ENCODE measurements at regions not wholly inside any gene's neighbourhood (a gene's known extent, or its start where the extent isn't known, plus 50 kb on each side); places are given as distances from the start of the nearest gene placed in this dataset.

DNA sequence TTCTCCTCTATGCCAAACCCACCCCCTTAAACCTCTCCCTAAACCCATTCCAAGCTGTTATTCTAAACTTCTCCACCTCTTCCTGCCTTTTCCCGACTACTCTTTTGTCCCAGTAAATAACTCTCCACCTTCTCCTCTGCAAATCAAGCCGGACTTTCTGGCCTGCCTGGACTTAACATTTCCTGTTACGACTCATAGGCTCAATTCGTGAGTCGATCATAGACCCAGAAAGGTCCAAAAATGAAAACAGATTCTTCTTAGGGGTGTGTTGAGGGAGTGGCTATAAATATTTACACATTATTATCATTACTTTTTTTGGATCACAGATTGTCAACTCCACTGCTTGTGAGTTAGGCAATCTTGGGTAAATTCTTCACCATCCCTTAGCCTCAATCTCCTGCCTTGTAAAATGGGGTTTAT, 59.0 kb upstream of the HABP2 start:
- no peaks in the 10 kb centered on the region for H3K9me3 ChIP-seq (ENCODE audit: low read depth)
- TF ChIP-seq, protein P1, sequence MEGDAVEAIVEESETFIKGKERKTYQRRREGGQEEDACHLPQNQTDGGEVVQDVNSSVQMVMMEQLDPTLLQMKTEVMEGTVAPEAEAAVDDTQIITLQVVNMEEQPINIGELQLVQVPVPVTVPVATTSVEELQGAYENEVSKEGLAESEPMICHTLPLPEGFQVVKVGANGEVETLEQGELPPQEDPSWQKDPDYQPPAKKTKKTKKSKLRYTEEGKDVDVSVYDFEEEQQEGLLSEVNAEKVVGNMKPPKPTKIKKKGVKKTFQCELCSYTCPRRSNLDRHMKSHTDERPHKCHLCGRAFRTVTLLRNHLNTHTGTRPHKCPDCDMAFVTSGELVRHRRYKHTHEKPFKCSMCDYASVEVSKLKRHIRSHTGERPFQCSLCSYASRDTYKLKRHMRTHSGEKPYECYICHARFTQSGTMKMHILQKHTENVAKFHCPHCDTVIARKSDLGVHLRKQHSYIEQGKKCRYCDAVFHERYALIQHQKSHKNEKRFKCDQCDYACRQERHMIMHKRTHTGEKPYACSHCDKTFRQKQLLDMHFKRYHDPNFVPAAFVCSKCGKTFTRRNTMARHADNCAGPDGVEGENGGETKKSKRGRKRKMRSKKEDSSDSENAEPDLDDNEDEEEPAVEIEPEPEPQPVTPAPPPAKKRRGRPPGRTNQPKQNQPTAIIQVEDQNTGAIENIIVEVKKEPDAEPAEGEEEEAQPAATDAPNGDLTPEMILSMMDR (IDR thresholded peaks at IDR 0.05; ENCODE audit: low read depth, low read length) = no peak
- H3K27ac ChIP-seq = no peak overlapping the region
- H3K4me1 ChIP-seq (ENCODE audit: low read depth) = no peaks in the 10 kb centered on the region
- no peak overlapping the region for H3K4me3 ChIP-seq
- H3K36me3 ChIP-seq = no peaks in the 10 kb centered on the region
- no peak for DNase-seq (ENCODE audit: low read depth in 1 of 2, low spot score in 1 of 2)
- peaks cover 8% of the 10 kb centered on the region for H3K27me3 ChIP-seq

DNA sequence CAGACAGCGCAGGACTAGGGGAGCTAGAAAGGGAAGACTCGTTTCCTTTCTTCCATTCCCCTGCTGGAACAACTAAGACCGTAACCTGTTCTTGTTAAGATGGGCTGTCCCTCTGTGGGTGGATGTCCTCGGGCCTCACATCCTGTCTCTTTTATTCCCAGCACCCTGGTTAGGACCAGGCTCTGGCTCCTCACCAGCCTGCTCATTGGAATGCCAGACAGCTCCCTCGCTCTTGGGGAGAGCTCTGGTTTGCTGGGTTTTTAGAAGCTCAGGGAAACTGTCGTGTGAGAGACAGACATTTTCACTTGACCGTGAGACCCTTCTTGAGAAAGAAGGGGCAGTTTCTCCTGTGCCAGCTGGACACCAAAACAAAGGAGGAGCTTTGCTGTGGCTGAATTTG, 58.1 kb upstream of the HABP2 start:
- H3K9me3 ChIP-seq (ENCODE audit: low read depth) = no peaks in the 10 kb centered on the region
- H3K4me1 ChIP-seq (ENCODE audit: low read depth) = no peaks in the 10 kb centered on the region
- TF ChIP-seq, protein P1 (IDR thresholded peaks at IDR 0.05; ENCODE audit: low read depth, low read length) = no peak
- H3K27ac ChIP-seq = no peak overlapping the region
- peak in 1 of 2 donors; percentile 7 for DNase-seq (ENCODE audit: low read depth in 1 of 2, low spot score in 1 of 2)
- H3K4me3 ChIP-seq = no peak overlapping the region
- peaks cover 8% of the 10 kb centered on the region for H3K27me3 ChIP-seq
- H3K36me3 ChIP-seq = no peaks in the 10 kb centered on the region

DNA sequence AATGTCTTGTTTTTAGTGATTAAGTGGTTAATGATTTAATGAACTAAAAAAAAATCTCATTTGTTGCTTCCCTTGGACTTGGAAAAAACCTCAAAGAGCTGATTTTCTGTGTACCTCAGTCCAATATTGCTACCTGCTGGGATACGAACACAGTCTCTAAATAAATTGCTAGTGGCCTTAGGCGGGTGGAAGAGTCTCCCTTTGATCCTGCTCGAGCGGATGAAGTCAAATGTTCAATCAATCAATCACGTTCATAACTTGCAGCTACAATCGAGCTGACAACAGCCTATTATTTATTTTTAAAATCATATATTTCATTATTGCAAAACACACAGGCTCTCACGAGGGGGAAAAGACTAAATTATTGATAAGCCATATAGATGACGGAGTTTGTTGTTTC, 57.3 kb upstream of the HABP2 start:
- Histone ChIP-seq H3K4me1 (ENCODE audit: low read depth) (no peaks in the 10 kb centered on the region), H3K9me3 (ENCODE audit: low read depth) (no peaks in the 10 kb centered on the region), H3K36me3 (no peaks in the 10 kb centered on the region), H3K4me3 (no peak overlapping the region), H3K27me3 (peaks cover 8% of the 10 kb centered on the region), H3K27ac (no peak overlapping the region)
- no peak for DNase-seq (ENCODE audit: low read depth in 1 of 2, low spot score in 1 of 2)
- TF ChIP-seq, protein P1 (IDR thresholded peaks at IDR 0.05; ENCODE audit: low read depth, low read length) = no peak

DNA sequence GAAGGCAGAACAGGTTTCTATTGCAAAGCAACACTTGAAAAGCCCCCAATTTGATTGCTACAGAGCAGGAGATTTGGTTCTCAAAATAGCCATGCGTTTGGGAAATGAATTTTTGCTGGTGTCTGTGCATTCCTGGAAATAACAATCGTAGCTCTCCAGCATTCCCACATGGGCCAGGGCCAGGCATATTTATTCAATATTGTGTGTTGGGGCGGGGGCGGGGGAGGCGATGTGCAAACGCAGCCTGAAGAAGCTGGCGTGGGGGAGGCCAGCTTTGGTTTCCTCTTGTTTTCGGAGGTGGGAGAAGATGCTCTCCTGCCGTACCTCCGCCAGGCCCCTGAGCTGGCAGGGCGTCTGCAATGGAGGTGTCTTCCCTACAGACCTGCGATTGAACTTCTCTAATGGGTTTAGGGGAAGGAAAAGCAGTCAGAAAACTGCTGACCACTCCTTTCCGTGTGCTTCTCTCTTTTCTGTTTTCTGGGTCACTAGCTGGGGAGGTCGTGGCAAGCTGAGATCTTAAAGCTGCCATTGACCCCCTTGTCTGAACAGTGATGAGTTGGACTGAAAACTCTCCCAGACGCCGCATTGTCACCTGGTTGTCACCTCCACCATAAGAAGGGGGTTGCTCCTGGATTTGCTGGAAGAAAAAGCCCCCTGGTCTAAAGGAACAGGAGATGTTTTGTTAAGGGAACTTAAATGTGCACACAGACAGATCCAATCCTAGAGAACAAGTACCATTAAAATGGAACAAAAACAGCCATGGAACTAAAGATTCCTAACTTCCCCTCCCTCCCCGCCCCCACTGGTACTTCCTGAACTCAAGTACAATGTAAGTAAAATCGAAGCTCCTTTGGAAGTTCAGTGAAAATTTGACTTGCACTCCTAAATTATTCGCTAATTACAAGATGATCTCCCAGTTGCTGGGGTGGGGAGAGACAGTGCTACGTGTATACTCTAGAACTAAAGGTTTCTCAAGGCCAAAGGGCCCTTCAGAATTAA, 56.4 kb upstream of the HABP2 start:
- Histone ChIP-seq H3K27me3 (peaks cover 8% of the 10 kb centered on the region), H3K27ac (no peak overlapping the region), H3K9me3 (ENCODE audit: low read depth) (no peaks in the 10 kb centered on the region), H3K4me1 (ENCODE audit: low read depth) (no peaks in the 10 kb centered on the region), H3K4me3 (no peak overlapping the region), H3K36me3 (no peaks in the 10 kb centered on the region)
- TF ChIP-seq, protein P1 (IDR thresholded peaks at IDR 0.05; ENCODE audit: low read depth, low read length) = no peak
- DNase-seq (ENCODE audit: low read depth in 1 of 2, low spot score in 1 of 2) = no peak

DNA sequence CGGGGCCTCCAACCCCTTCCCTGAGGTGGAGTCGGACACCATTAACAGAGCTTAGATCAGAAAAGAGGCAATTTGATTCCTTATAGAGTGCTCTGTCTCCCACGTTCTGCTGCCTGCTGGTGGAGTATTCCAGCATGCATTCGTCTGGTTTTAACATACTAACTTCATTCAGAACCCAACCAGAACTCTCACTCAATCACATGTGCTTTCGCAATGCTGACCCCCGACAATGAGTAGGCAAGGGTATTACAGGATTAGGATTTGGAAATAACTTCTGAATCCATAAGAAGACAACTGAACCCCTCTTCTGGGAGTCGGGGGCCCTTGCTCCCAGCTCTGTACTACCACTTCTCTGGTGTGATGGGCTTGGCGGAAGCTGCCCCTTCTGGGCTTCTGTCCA, 55.7 kb upstream of the HABP2 start:
- Histone ChIP-seq H3K4me1 (ENCODE audit: low read depth) (no peaks in the 10 kb centered on the region), H3K27me3 (peaks cover under 1% of the 10 kb centered on the region)
- no peak for DNase-seq (ENCODE audit: low read depth in 1 of 2, low spot score in 1 of 2)

More for the DNA sequence above, 55.7 kb upstream of the HABP2 start:
- no peak overlapping the region for H3K27ac ChIP-seq
- H3K36me3 ChIP-seq = no peaks in the 10 kb centered on the region
- H3K9me3 ChIP-seq (ENCODE audit: low read depth) = no peaks in the 10 kb centered on the region
- no peak overlapping the region for H3K4me3 ChIP-seq
- TF ChIP-seq, protein P1 (IDR thresholded peaks at IDR 0.05; ENCODE audit: low read depth, low read length) = no peak
